Inflammatory macrophage treated with lipopolysaccharide for 4 hours (primary cell): ENCODE measurements at regions not wholly inside any gene's neighbourhood (a gene's known extent, or its start where the extent isn't known, plus 50 kb on each side); places are given as distances from the start of the nearest gene placed in this dataset.

Experiments used
- DNase-seq: peaks from one replicate; pipeline ENCODE4 v3.0.0-alpha.2; 2020

GRCh38 chr10:10365676-10366075 is 652.0 kb upstream of the CELF2 start:
- no peak for DNase-seq

- DNase-seq = no peak
Measured at GRCh38 chr10:10366836-10367235, 650.8 kb upstream of the CELF2 start.

GRCh38 chr10:10367264-10367663 is 650.4 kb upstream of the CELF2 start:
- no peak for DNase-seq

GRCh38 chr10:10368951-10369576 is 648.6 kb upstream of the CELF2 start:
- DNase-seq = no peak

GRCh38 chr10:10385831-10386230 is 631.8 kb upstream of the CELF2 start:
- no peak for DNase-seq

- DNase-seq = no peak
Measured at GRCh38 chr10:10389182-10389581, 628.5 kb upstream of the CELF2 start.

GRCh38 chr10:10392511-10392910 is 625.2 kb upstream of the CELF2 start:
- DNase-seq = peak; percentile 28

GRCh38 chr10:10394933-10395658 is 622.6 kb upstream of the CELF2 start:
- DNase-seq = no peak

GRCh38 chr10:10396601-10397000 is 621.1 kb upstream of the CELF2 start:
- DNase-seq = no peak

GRCh38 chr10:10397906-10398305 is 619.8 kb upstream of the CELF2 start:
- DNase-seq = no peak

- DNase-seq = no peak
Measured at GRCh38 chr10:10403762-10404161, 613.9 kb upstream of the CELF2 start.

- no peak for DNase-seq
Measured at GRCh38 chr10:10417671-10418070, 600.0 kb upstream of the CELF2 start.

- peak; percentile 78 for DNase-seq
Measured at GRCh38 chr10:10418387-10418786, 599.3 kb upstream of the CELF2 start.

GRCh38 chr10:10421071-10421470 is 596.6 kb upstream of the CELF2 start:
- DNase-seq = peak; percentile 17

- DNase-seq = no peak
Measured at GRCh38 chr10:10431422-10432066, 586.1 kb upstream of the CELF2 start.

GRCh38 chr10:10432296-10433035 is 585.2 kb upstream of the CELF2 start:
- DNase-seq = no peak

GRCh38 chr10:10434312-10434711 is 583.4 kb upstream of the CELF2 start:
- no peak for DNase-seq

GRCh38 chr10:10437886-10438285 is 579.8 kb upstream of the CELF2 start:
- no peak for DNase-seq

- no peak for DNase-seq
Measured at GRCh38 chr10:10438335-10439100, 579.2 kb upstream of the CELF2 start.

GRCh38 chr10:10456856-10457255 is 560.8 kb upstream of the CELF2 start:
- DNase-seq = no peak

GRCh38 chr10:10460451-10460850 is 557.2 kb upstream of the CELF2 start:
- DNase-seq = peak; percentile 80

GRCh38 chr10:10462151-10462941 is 555.3 kb upstream of the CELF2 start:
- DNase-seq = no peak
